Sigmoid colon (tissue), 4 donors: ENCODE measurements at regions not wholly inside any gene's neighbourhood (a gene's known extent, or its start where the extent isn't known, plus 50 kb on each side); places are given as distances from the start of the nearest gene placed in this dataset.

Source experiments
- EP300 ChIP-seq, 4 donors: sonication (generic); formaldehyde crosslinking; IDR thresholded peaks; one replicate each; pipeline ENCODE4 v1.6.1; 2017; ENCODE audit warnings: antibody characterized with exemption in 4 of 4
- POLR2AphosphoS5 ChIP-seq, 4 donors: sonication (generic); formaldehyde crosslinking; IDR thresholded peaks; one replicate each; pipeline ENCODE4 v1.6.1; 2017; ENCODE audit warnings: antibody characterized with exemption in 4 of 4
- TF ChIP-seq, protein P1 (sequence below), 4 experiments: fragments of 450-650 bp in 3 of 4; fragments of 200-600 bp in 1 of 4; IDR thresholded peaks; one replicate each; pipeline ENCODE4 v1.5.1; 2016 to 2019; ENCODE audit warnings: antibody characterized with exemption in 4 of 4, mild to moderate bottlenecking in 3 of 4, moderate library complexity in 2 of 4

DNA sequence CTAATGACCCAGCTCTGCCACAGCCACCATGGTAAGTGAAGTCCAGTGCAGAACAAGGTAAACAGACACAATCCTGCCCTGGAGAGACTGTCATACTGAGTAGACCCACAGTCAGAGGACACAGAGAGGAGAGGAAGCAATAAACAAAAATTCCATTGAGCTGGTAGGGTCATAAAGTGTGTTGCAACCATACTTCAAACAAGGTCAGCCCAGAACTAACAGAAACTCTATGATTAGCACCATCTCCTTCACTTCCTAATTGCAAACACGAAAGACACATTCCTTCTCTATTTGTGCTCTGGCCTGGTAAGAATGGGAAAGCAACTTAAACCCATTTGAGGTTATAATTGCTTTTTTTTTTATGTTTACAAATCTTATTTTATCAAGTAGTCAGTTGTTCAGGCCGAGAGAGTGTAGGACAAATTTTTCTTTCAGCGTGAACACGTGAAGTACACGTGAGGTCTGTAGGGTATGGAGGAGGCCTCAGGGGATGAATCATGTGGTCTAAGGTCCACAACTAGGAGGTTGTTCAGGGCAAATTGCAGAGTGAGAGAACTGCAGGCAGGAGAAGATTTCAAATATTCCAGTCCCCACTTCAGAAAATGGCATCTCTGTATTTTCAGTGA is 71.4 kb upstream of the GLS start:
- TF ChIP-seq, protein P1, sequence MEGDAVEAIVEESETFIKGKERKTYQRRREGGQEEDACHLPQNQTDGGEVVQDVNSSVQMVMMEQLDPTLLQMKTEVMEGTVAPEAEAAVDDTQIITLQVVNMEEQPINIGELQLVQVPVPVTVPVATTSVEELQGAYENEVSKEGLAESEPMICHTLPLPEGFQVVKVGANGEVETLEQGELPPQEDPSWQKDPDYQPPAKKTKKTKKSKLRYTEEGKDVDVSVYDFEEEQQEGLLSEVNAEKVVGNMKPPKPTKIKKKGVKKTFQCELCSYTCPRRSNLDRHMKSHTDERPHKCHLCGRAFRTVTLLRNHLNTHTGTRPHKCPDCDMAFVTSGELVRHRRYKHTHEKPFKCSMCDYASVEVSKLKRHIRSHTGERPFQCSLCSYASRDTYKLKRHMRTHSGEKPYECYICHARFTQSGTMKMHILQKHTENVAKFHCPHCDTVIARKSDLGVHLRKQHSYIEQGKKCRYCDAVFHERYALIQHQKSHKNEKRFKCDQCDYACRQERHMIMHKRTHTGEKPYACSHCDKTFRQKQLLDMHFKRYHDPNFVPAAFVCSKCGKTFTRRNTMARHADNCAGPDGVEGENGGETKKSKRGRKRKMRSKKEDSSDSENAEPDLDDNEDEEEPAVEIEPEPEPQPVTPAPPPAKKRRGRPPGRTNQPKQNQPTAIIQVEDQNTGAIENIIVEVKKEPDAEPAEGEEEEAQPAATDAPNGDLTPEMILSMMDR (IDR thresholded peaks at IDR 0.05) = no peak
- TF ChIP-seq EP300 (IDR thresholded peaks at IDR 0.05) = no peak
- TF ChIP-seq POLR2AphosphoS5 (IDR thresholded peaks at IDR 0.05) = no peak
